ENCODE measurements at regions not wholly inside any gene's neighbourhood (a gene's known extent, or its start where the extent isn't known, plus 50 kb on each side); places are given as distances from the start of the nearest gene placed in this dataset.

GRCh38 chr12:88435334-88436076 is 144.8 kb downstream of the KITLG start:
- DNase-seq (ENCODE audit: low spot score in 2 of 2) (no peak), ATAC-seq (replicated peaks; ENCODE audit: extremely low read depth, poor library complexity, severe bottlenecking) (no peak)
- Mint-ChIP-seq H3K27me3 (no peaks in the 10 kb centered on the region), H3K4me3 (no peak overlapping the region), H3K9me3 (peaks cover 9% of the 10 kb centered on the region), H3K36me3 (ENCODE audit: insufficient read depth) (no peaks in the 10 kb centered on the region), H3K27ac (ENCODE audit: low read depth) (no peak overlapping the region), H3K4me1 (no peaks in the 10 kb centered on the region)

GRCh38 chr12:88437226-88437625 is 143.0 kb downstream of the KITLG start:
- H3K9me3 Mint-ChIP-seq, result peaks cover 14% of the 10 kb centered on the region
- no peaks in the 10 kb centered on the region for H3K36me3 Mint-ChIP-seq (ENCODE audit: insufficient read depth)
- H3K4me3 Mint-ChIP-seq, result no peak overlapping the region
- H3K27ac Mint-ChIP-seq (ENCODE audit: low read depth), result no peak overlapping the region
- DNase-seq (ENCODE audit: low spot score in 2 of 2), result no peak
- no peaks in the 10 kb centered on the region for H3K27me3 Mint-ChIP-seq
- H3K4me1 Mint-ChIP-seq, result no peaks in the 10 kb centered on the region
- ATAC-seq (replicated peaks; ENCODE audit: extremely low read depth, poor library complexity, severe bottlenecking), result no peak
